H1 (cell line): ENCODE measurements at regions not wholly inside any gene's neighbourhood (a gene's known extent, or its start where the extent isn't known, plus 50 kb on each side); places are given as distances from the start of the nearest gene placed in this dataset.

ENCODE experiments used
- CTCF ChIA-PET: fragments of 300-600 bp; sonication (Branson Sonifier 250); formaldehyde crosslinking; loops from one replicate; lab custom pipeline; 2021; ENCODE audit not compliant: partially characterized antibody; lab: Charles Lee
- POLR2A ChIA-PET: fragments of 300-600 bp; sonication (Branson Sonifier 250); formaldehyde crosslinking; loops from one replicate; lab custom pipeline; 2021; ENCODE audit warnings: inconsistent platforms; ENCODE audit not compliant: partially characterized antibody; lab: Charles Lee
- DNase-seq, 2 experiments: peaks; one replicate each; pipeline versions ENCODE4 v3.0.0 to v3.0.0-alpha.2; 2010 to 2022; ENCODE audit warnings: low spot score in 2 of 2, low read depth in 1 of 2, mixed read lengths in 1 of 2
- FAIRE-seq: peaks from 2 replicates; lab custom pipeline; 2011; peaks lifted over from hg19 to GRCh38; lab: Jason Lieb, UNC
- H2AFZ ChIP-seq: 2 replicates; pipeline ENCODE4 v1.8.1; 2012; ENCODE audit warnings: low read length, inconsistent platforms
- H2AK5ac ChIP-seq: 2 replicates; pipeline ENCODE4 v1.6.1; 2013; ENCODE audit warnings: low read depth, low read length
- H2BK120ac ChIP-seq: replicated peaks from 2 replicates; pipeline ENCODE3; 2013; ENCODE audit warnings: low read depth, low read length, inconsistent platforms
- H2BK12ac ChIP-seq: 2 replicates; pipeline ENCODE4 v1.6.1; 2013; ENCODE audit warnings: low read depth, low read length
- H2BK15ac ChIP-seq: 2 replicates; pipeline ENCODE4 v1.6.1; 2013; ENCODE audit warnings: low read length
- H2BK20ac ChIP-seq: 2 replicates; pipeline ENCODE4 v1.6.1; 2013; ENCODE audit warnings: low read length
- H2BK5ac ChIP-seq: 2 replicates; pipeline ENCODE4 v1.6.1; 2013; ENCODE audit warnings: low read depth, low read length
- H3K14ac ChIP-seq: 2 replicates; pipeline ENCODE4 v1.6.1; 2013; ENCODE audit warnings: inconsistent platforms; ENCODE audit not compliant: insufficient read length
- H3K18ac ChIP-seq: 2 replicates; pipeline ENCODE4 v1.6.1; 2013; ENCODE audit warnings: low read length; ENCODE audit errors: extremely low read depth
- H3K23ac ChIP-seq: 2 replicates; pipeline ENCODE4 v1.6.1; 2013; ENCODE audit warnings: inconsistent platforms; ENCODE audit not compliant: insufficient read length
- H3K23me2 ChIP-seq: 2 replicates; pipeline ENCODE4 v1.6.1; 2013; ENCODE audit warnings: low read depth, low read length
- H3K27ac ChIP-seq: 2 replicates; pipeline ENCODE4 v1.6.1; 2011; ENCODE audit warnings: low read depth, low read length, inconsistent platforms
- H3K27me3 ChIP-seq, 4 experiments: replicated peaks in 1 of 4; 1 replicate in 1 of 4; 2 replicates in 3 of 4; pipeline versions ENCODE4 v1.6.1 to v1.8.1; 2011 to 2013; ENCODE audit warnings: low read length in 3 of 4, mild to moderate bottlenecking in 3 of 4, inconsistent platforms in 2 of 4, mixed read lengths in 2 of 4, moderate library complexity in 1 of 4; ENCODE audit not compliant: control insufficient read depth in 3 of 4, insufficient read depth in 3 of 4; ENCODE audit errors: extremely low read depth in 1 of 4
- H3K36me3 ChIP-seq, 4 experiments: 2 replicates each; pipeline versions ENCODE4 v1.6.1 to v1.8.1; 2011 to 2013; ENCODE audit warnings: mild to moderate bottlenecking in 4 of 4, low read length in 3 of 4, moderate library complexity in 2 of 4, control low read depth in 1 of 4, inconsistent platforms in 1 of 4; ENCODE audit not compliant: insufficient read depth in 4 of 4, control insufficient read depth in 2 of 4
- H3K4ac ChIP-seq: replicated peaks from 2 replicates; pipeline ENCODE3; 2013; ENCODE audit warnings: low read length, low read depth, mixed read lengths, inconsistent platforms; ENCODE audit not compliant: insufficient read length
- H3K4me1 ChIP-seq, 4 experiments: replicated peaks in 1 of 4; 1 replicate in 1 of 4; 2 replicates in 3 of 4; pipeline versions ENCODE4 v1.6.1 to v1.8.1; 2011 to 2013; ENCODE audit warnings: low read length in 3 of 4, inconsistent platforms in 2 of 4, mixed read lengths in 1 of 4; ENCODE audit not compliant: insufficient read depth in 4 of 4, control insufficient read depth in 3 of 4
- H3K4me2 ChIP-seq, 2 experiments: 2 replicates each; pipeline versions ENCODE4 v1.6.1 to v1.8.1; 2011 to 2013; ENCODE audit warnings: low read depth in 2 of 2, low read length in 2 of 2, control low read depth in 1 of 2, inconsistent platforms in 1 of 2, mild to moderate bottlenecking in 1 of 2; ENCODE audit not compliant: insufficient read depth in 1 of 2
- H3K4me3 ChIP-seq, 4 experiments: fragments of 200-600, 300-600 bp in 1 of 4; sonication (generic), shearing (Covaris generic), sonication (Bioruptor Twin) in 1 of 4; 2 replicates each; pipeline versions ENCODE4 v1.5.1 to v1.8.1; 2011 to 2016; ENCODE audit warnings: low read length in 4 of 4, low read depth in 3 of 4, control low read depth in 2 of 4, inconsistent platforms in 2 of 4, mild to moderate bottlenecking in 2 of 4, mixed read lengths in 1 of 4, moderate library complexity in 1 of 4; ENCODE audit not compliant: insufficient read depth in 2 of 4; ENCODE audit errors: extremely low read depth in 1 of 4
- H3K56ac ChIP-seq: replicated peaks from 2 replicates; pipeline ENCODE3; 2013; ENCODE audit warnings: low read depth, mild to moderate bottlenecking, mixed read lengths, low read length, inconsistent platforms; ENCODE audit not compliant: insufficient read length
- H3K79me1 ChIP-seq: 2 replicates; pipeline ENCODE4 v1.6.1; 2013; ENCODE audit warnings: low read depth, low read length, control low read depth
- H3K79me2 ChIP-seq, 2 experiments: 2 replicates each; pipeline versions ENCODE4 v1.6.1 to v1.8.1; 2012 to 2013; ENCODE audit warnings: low read length in 2 of 2, mild to moderate bottlenecking in 2 of 2, inconsistent platforms in 1 of 2; ENCODE audit not compliant: insufficient read depth in 2 of 2, control insufficient read depth in 1 of 2
- H3K9ac ChIP-seq, 4 experiments: replicated peaks in 1 of 4; 1 replicate in 1 of 4; 2 replicates in 3 of 4; pipeline versions ENCODE4 v1.6.1 to v1.8.1; 2011 to 2013; ENCODE audit warnings: low read depth in 3 of 4, low read length in 3 of 4, control low read depth in 2 of 4, mild to moderate bottlenecking in 2 of 4, moderate library complexity in 2 of 4, inconsistent platforms in 1 of 4; ENCODE audit errors: extremely low read depth in 1 of 4
- H3K9me3 ChIP-seq, 2 experiments: 2 replicates each; pipeline versions ENCODE4 v1.6.1 to v1.8.1; 2012 to 2013; ENCODE audit warnings: mild to moderate bottlenecking in 2 of 2, moderate library complexity in 2 of 2, control low read depth in 1 of 2, inconsistent platforms in 1 of 2, low read depth in 1 of 2, low read length in 1 of 2, mixed read lengths in 1 of 2; ENCODE audit not compliant: insufficient read depth in 2 of 2
- H4K20me1 ChIP-seq, 2 experiments: replicated peaks in 1 of 2; 2 replicates each; pipeline versions ENCODE3 to v1.8.1; 2011 to 2013; ENCODE audit warnings: inconsistent platforms in 2 of 2, low read length in 2 of 2, mild to moderate bottlenecking in 1 of 2; ENCODE audit not compliant: insufficient read depth in 2 of 2, control insufficient read depth in 1 of 2
- H4K5ac ChIP-seq: 2 replicates; pipeline ENCODE4 v1.6.1; 2013; ENCODE audit warnings: low read length, low read depth, mixed read lengths, inconsistent platforms; ENCODE audit not compliant: insufficient read length
- H4K8ac ChIP-seq: 2 replicates; pipeline ENCODE4 v1.8.0; 2013; ENCODE audit warnings: mild to moderate bottlenecking, moderate library complexity, low read length, inconsistent platforms; ENCODE audit not compliant: insufficient read depth; ENCODE audit errors: extremely low read depth
- H4K91ac ChIP-seq: replicated peaks from 2 replicates; pipeline ENCODE3; 2013; ENCODE audit warnings: low read length, mixed read lengths, inconsistent platforms; ENCODE audit not compliant: insufficient read length
- ASH2L ChIP-seq: fragments of 200-600, 300-600 bp; sonication (generic); IDR thresholded peaks from one replicate; pipeline ENCODE4 v1.7.1; 2017; ENCODE audit warnings: low read length
- BACH1 ChIP-seq: IDR thresholded peaks from 2 replicates; pipeline ENCODE4 v1.6.1; 2012; ENCODE audit warnings: low read length, improper control_type of control experiment
- CBX5 ChIP-seq: fragments of 300-800, 300-1000 bp; sonication (generic); IDR thresholded peaks from 2 replicates; pipeline ENCODE4 v1.7.1; 2016; ENCODE audit warnings: antibody characterized with exemption, low read length, low read depth
- CBX8 ChIP-seq: fragments of 300-800, 300-1000 bp; sonication (generic); IDR thresholded peaks from 2 replicates; pipeline ENCODE4 v1.7.1; 2016; ENCODE audit warnings: low read depth, low read length, borderline replicate concordance
- JUND ChIP-seq: IDR thresholded peaks from 2 replicates; pipeline ENCODE4 v1.6.1; 2011; ENCODE audit warnings: mild to moderate bottlenecking, improper control_type of control experiment, low read length
- PHF8 ChIP-seq: fragments of 200-600 bp; sonication (generic); conservative IDR thresholded peaks from 2 replicates; pipeline ENCODE4 v1.7.1; 2012; ENCODE audit warnings: low read depth, mild to moderate bottlenecking, inconsistent platforms, low read length, moderate library complexity
- POU5F1 ChIP-seq: IDR thresholded peaks from 2 replicates; pipeline ENCODE4 v1.6.1; 2011; ENCODE audit warnings: low read depth, mild to moderate bottlenecking, low read length, moderate library complexity
- RAD21 ChIP-seq, 2 experiments: IDR thresholded peaks in 1 of 2; conservative IDR thresholded peaks in 1 of 2; 2 replicates each; pipeline ENCODE4 v1.6.1; 2011; ENCODE audit warnings: low read depth in 2 of 2, low read length in 2 of 2, improper control_type of control experiment in 1 of 2, inconsistent platforms in 1 of 2, mild to moderate bottlenecking in 1 of 2, moderate library complexity in 1 of 2
- RBBP5 ChIP-seq: IDR thresholded peaks from 2 replicates; pipeline ENCODE4 v1.7.1; 2012; ENCODE audit warnings: low read depth, mild to moderate bottlenecking, inconsistent platforms, low read length, moderate library complexity, borderline replicate concordance
- RXRA ChIP-seq: IDR thresholded peaks from 2 replicates; pipeline ENCODE4 v1.6.1; 2011; ENCODE audit warnings: low read depth, mild to moderate bottlenecking, low read length, moderate library complexity; ENCODE audit not compliant: insufficient read depth
- TAF7 ChIP-seq: optimal IDR thresholded peaks from 2 replicates; pipeline ENCODE3; 2011; ENCODE audit warnings: low read depth, mild to moderate bottlenecking, inconsistent platforms, low read length, moderate library complexity, borderline replicate concordance
- WGBS, 2 experiments: shearing (Covaris generic) in 1 of 2; methylation state at CpG; one replicate each; pipeline versions ENCODE4 v1.1.6 to v1.1.7; 2013 to 2015; ENCODE audit warnings: low lambda C conversion rate in 2 of 2, mixed read lengths in 2 of 2, inconsistent platforms in 1 of 2, low coverage in 1 of 2, missing lambda C conversion rate in 1 of 2; ENCODE audit not compliant: insufficient replicate concordance in 2 of 2, insufficient coverage in 1 of 2, insufficient read length in 1 of 2; ENCODE audit errors: extremely low coverage in 1 of 2, missing lambda C conversion rate in 1 of 2; 5-methylcytosine and 5-hydroxymethylcytosine counted together
- TF ChIP-seq, protein P1 (sequence below): IDR thresholded peaks from 2 replicates; pipeline ENCODE4 v1.6.1; 2012; ENCODE audit warnings: inconsistent platforms

DNA sequence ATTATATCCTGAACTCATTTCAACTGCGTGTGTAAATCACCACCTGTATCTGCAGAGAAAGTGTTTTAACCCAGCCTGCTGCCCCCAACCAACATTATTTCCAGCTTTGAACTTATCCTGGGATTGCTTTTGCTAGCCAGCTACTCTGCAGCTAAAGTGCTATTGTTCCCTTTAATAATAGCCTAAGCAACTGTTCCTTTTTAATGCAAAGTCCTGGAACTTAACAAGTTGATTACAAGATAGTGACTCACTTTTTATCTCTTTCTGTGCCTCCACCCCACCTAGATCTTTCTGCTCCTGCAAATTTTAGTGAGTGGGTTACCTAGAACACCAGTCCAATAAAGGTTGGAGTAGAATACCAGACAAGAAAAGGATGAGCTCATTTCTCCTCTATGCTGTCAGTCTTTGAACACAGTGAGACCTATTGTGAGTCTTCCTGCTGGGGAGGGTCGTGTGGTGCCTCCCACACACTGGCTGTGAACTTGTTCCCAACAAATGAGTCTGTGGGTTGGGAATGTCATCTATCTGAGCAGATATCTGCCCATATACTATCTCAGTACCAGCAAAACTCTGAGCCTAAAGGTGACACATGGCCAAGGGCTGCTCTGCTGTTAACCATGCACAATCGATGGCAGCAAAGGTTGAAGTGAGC lies 137.7 kb downstream of the FAM204A start:
- peak; percentile 77 for FAIRE-seq
- no peak overlapping the region for H3K56ac ChIP-seq
- H4K5ac ChIP-seq: no peak overlapping the region
- no peak overlapping the region for H3K14ac ChIP-seq
- H3K27me3 ChIP-seq: no peaks in the 10 kb centered on the region; a peak in 1 of 7 replicates
- 60% methylated on average over 3 of the region's 3 CpGs; no CpG with 5 or more reads in 1 of the 2 experiments for WGBS, 2 experiments
- H3K9ac ChIP-seq: no peak overlapping the region
- no peak overlapping the region for H3K18ac ChIP-seq
- POLR2A ChIA-PET: interaction anchor here (0.6 kb wide), 1 partner anchor 37 kb away, joined by 3 read pairs; no protein-coding TSS in a partner anchor
- peaks cover 2 to 18% (median 5%) of the 10 kb centered on the region in 4 experiments; a peak in 5 of 7 replicates for H3K4me1 ChIP-seq
- H2BK20ac ChIP-seq: peak overlapping the region; percentile 53; the same call in 1 of the 2 replicates
- H2BK15ac ChIP-seq: no peak overlapping the region
- no peak overlapping the region for H4K8ac ChIP-seq
- H2BK5ac ChIP-seq: no peak overlapping the region; the same call in 1 of the 2 replicates
- 0 out of 2 replicates have a peak overlapping the region, but pooled peaks have one; percentile 47 for H2AK5ac ChIP-seq
- H3K23me2 ChIP-seq: no peaks in the 10 kb centered on the region
- no peak for DNase-seq
- no peak overlapping the region for H3K27ac ChIP-seq
- H3K79me2 ChIP-seq: no peaks in the 10 kb centered on the region
- H2AFZ ChIP-seq: no peak overlapping the region
- peak overlapping the region; percentile 36 for H4K91ac ChIP-seq
- H3K4ac ChIP-seq: no peak overlapping the region
- CTCF ChIA-PET: interaction anchor here (0.6 to 1.3 kb wide), 2 partner anchors 48 to 294 kb away, joined by 3 read pairs; no protein-coding TSS in a partner anchor
- no peaks in the 10 kb centered on the region for H3K9me3 ChIP-seq
- H2BK12ac ChIP-seq: peak overlapping the region; percentile 62; the same call in 1 of the 2 replicates
- H3K4me2 ChIP-seq: peak overlapping the region; percentile 24 to 52
- H3K23ac ChIP-seq: no peak overlapping the region
- H4K20me1 ChIP-seq: no peaks in the 10 kb centered on the region
- H3K79me1 ChIP-seq: no peaks in the 10 kb centered on the region
- H3K4me3 ChIP-seq: peak overlapping the region in 2 of 4 experiments; percentile 5 to 34; a peak in 1 of 8 replicates
- H3K36me3 ChIP-seq: no peaks in the 10 kb centered on the region
- peak overlapping the region; percentile 19 for H2BK120ac ChIP-seq
- TF ChIP-seq ASH2L: no peak
- TF ChIP-seq CBX8: no peak
- no peak for TF ChIP-seq BACH1
- no peak for TF ChIP-seq RBBP5
- no peak for TF ChIP-seq TAF7
- TF ChIP-seq RXRA: no peak
- 0 out of 2 replicates have a peak, but pooled peaks have one; percentile 51 for TF ChIP-seq POU5F1
- TF ChIP-seq, protein P1, sequence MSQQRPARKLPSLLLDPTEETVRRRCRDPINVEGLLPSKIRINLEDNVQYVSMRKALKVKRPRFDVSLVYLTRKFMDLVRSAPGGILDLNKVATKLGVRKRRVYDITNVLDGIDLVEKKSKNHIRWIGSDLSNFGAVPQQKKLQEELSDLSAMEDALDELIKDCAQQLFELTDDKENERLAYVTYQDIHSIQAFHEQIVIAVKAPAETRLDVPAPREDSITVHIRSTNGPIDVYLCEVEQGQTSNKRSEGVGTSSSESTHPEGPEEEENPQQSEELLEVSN: no peak
- TF ChIP-seq PHF8: no peak
- no peak for TF ChIP-seq RAD21 (IDR thresholded peaks at IDR 0.05 in 1 of 2, conservative IDR thresholded peaks at IDR 0.05 in 1 of 2; ENCODE audit: low read depth in 2 of 2, low read length in 2 of 2)
- TF ChIP-seq JUND: peak; percentile 75
- no peak for TF ChIP-seq CBX5
